SK-N-SH (cell line): ENCODE measurements at regions not wholly inside any gene's neighbourhood (a gene's known extent, or its start where the extent isn't known, plus 50 kb on each side); places are given as distances from the start of the nearest gene placed in this dataset.

Experiments used
- CTCF ChIA-PET: fragments of 300-600, 350-600 bp; formaldehyde crosslinking; extraction: SDS; loops from one replicate; lab custom pipeline; 2021; lab: Yijun Ruan, JAX
- POLR2A ChIA-PET: fragments of 350-600 bp; sonication (Branson Sonifier 250); formaldehyde crosslinking; extraction: SDS; loops from one replicate; lab custom pipeline; 2020; ENCODE audit warnings: antibody characterized with exemption, inconsistent platforms; lab: Yijun Ruan, JAX
- DNase-seq: peaks from one replicate; pipeline ENCODE4 v3.0.0; 2012
- H2AFZ ChIP-seq: fragments of 200-600 bp; sonication (generic); 2 replicates; pipeline ENCODE4 v1.8.1; 2016; ENCODE audit warnings: antibody characterized with exemption, mild to moderate bottlenecking, low read depth
- H3F3A ChIP-seq: fragments of 200-600 bp; sonication (generic); replicated peaks from 2 replicates; pipeline ENCODE3; 2016; ENCODE audit warnings: antibody characterized with exemption, mild to moderate bottlenecking; ENCODE audit not compliant: insufficient read depth
- H3K27ac ChIP-seq, 2 experiments: fragments of 200-500 bp in 1 of 2; fragments of 200-600 bp in 1 of 2; sonication (Bioruptor generic) in 1 of 2; sonication (generic), shearing (Covaris generic) in 1 of 2; 2 replicates each; pipeline versions ENCODE4 v1.5.1 to v1.6.1; 2014 to 2016; ENCODE audit warnings: low read depth in 2 of 2, inconsistent platforms in 1 of 2, low read length in 1 of 2, mild to moderate bottlenecking in 1 of 2, mixed read lengths in 1 of 2
- H3K27me3 ChIP-seq: fragments of 200-600 bp; sonication (generic), shearing (Covaris generic); 2 replicates; pipeline ENCODE4 v1.6.1; 2016; ENCODE audit warnings: mixed run types; ENCODE audit not compliant: insufficient read depth
- H3K36me3 ChIP-seq, 2 experiments: fragments of 200-500 bp in 1 of 2; fragments of 200-600 bp in 1 of 2; sonication (Bioruptor generic) in 1 of 2; sonication (generic) in 1 of 2; replicated peaks in 1 of 2; 2 replicates each; pipeline versions ENCODE3 to v1.5.1; 2014 to 2016; ENCODE audit warnings: low read length in 1 of 2, mild to moderate bottlenecking in 1 of 2; ENCODE audit not compliant: insufficient read depth in 2 of 2, control insufficient read depth in 1 of 2
- H3K4me1 ChIP-seq, 2 experiments: fragments of 200-500 bp in 1 of 2; fragments of 200-600 bp in 1 of 2; sonication (Bioruptor generic) in 1 of 2; sonication (generic), shearing (Covaris generic) in 1 of 2; 2 replicates each; pipeline versions ENCODE4 v1.5.1 to v1.6.1; 2014 to 2016; ENCODE audit warnings: low read depth in 1 of 2, low read length in 1 of 2, mixed run types in 1 of 2; ENCODE audit not compliant: insufficient read depth in 2 of 2, control insufficient read depth in 1 of 2
- H3K4me2 ChIP-seq: fragments of 200-600 bp; sonication (generic), shearing (Covaris generic); 2 replicates; pipeline ENCODE4 v1.6.1; 2017; ENCODE audit warnings: mixed run types
- H3K4me3 ChIP-seq, 2 experiments: fragments of 200-500 bp in 1 of 2; fragments of 200-600 bp in 1 of 2; sonication (Bioruptor generic) in 1 of 2; sonication (generic), shearing (Covaris generic) in 1 of 2; 2 replicates each; pipeline versions ENCODE4 v1.5.1 to v1.8.1; 2014 to 2016; ENCODE audit warnings: low read depth in 2 of 2, inconsistent platforms in 1 of 2, low read length in 1 of 2, mild to moderate bottlenecking in 1 of 2, mixed read lengths in 1 of 2, moderate library complexity in 1 of 2
- H3K79me2 ChIP-seq: fragments of 200-600 bp; sonication (generic); 2 replicates; pipeline ENCODE4 v1.8.1; 2017; ENCODE audit warnings: mild to moderate bottlenecking; ENCODE audit not compliant: insufficient read depth
- H3K9ac ChIP-seq: fragments of 200-600 bp; sonication (generic); 2 replicates; pipeline ENCODE4 v1.6.1; 2017; ENCODE audit warnings: mixed run types
- H3K9me2 ChIP-seq: fragments of 200-600 bp; sonication (generic); 2 replicates; pipeline ENCODE4 v1.6.1; 2017; ENCODE audit warnings: mixed run types
- H3K9me3 ChIP-seq: fragments of 200-600 bp; sonication (generic); 2 replicates; pipeline ENCODE4 v1.6.1; 2017; ENCODE audit warnings: mixed run types, mild to moderate bottlenecking, moderate library complexity
- H4K20me1 ChIP-seq: fragments of 200-600 bp; sonication (generic); 2 replicates; pipeline ENCODE4 v1.6.1; 2017; ENCODE audit warnings: mild to moderate bottlenecking, mixed run types; ENCODE audit not compliant: insufficient read depth
- FOSL2 ChIP-seq: IDR thresholded peaks from 2 replicates; pipeline ENCODE4 v1.4.0; 2012; ENCODE audit warnings: low read depth, mild to moderate bottlenecking, moderate library complexity, borderline replicate concordance
- FOXJ3 ChIP-seq: sonication (generic); formaldehyde crosslinking; IDR thresholded peaks from 2 replicates; pipeline ENCODE4 v1.5.1; 2020; ENCODE audit warnings: mild to moderate bottlenecking, missing genetic modification reagents
- FOXM1 ChIP-seq: IDR thresholded peaks from 2 replicates; pipeline ENCODE4 v1.4.0; 2012; ENCODE audit warnings: low read depth, mild to moderate bottlenecking
- GABPA ChIP-seq: IDR thresholded peaks from 2 replicates; pipeline ENCODE4 v1.4.0; 2012; ENCODE audit warnings: low read depth, mild to moderate bottlenecking
- GATA2 ChIP-seq: sonication (generic); formaldehyde crosslinking; IDR thresholded peaks from 2 replicates; pipeline ENCODE4 v1.5.0; 2020; ENCODE audit warnings: mild to moderate bottlenecking, missing genetic modification reagents
- MEF2A ChIP-seq: IDR thresholded peaks from 2 replicates; pipeline ENCODE4 v1.4.0; 2012; ENCODE audit warnings: low read depth, borderline replicate concordance
- MXI1 ChIP-seq: IDR thresholded peaks from 2 replicates; pipeline ENCODE4 v1.6.1; 2012; ENCODE audit warnings: mild to moderate bottlenecking, low read depth, low read length, improper control_type of control experiment
- NRF1 ChIP-seq: IDR thresholded peaks from 2 replicates; pipeline ENCODE4 v1.6.1; 2012; ENCODE audit warnings: low read depth, mild to moderate bottlenecking, low read length
- PBX3 ChIP-seq: IDR thresholded peaks from 2 replicates; pipeline ENCODE4; 2012
- RAD21 ChIP-seq: IDR thresholded peaks from 2 replicates; pipeline ENCODE4 v1.6.1; 2012; ENCODE audit warnings: mild to moderate bottlenecking, low read length
- TAF1 ChIP-seq: IDR thresholded peaks from 2 replicates; pipeline ENCODE4 v1.6.1; 2012; ENCODE audit warnings: low read depth, mild to moderate bottlenecking, low read length, moderate library complexity, borderline replicate concordance
- TEAD4 ChIP-seq: IDR thresholded peaks from 2 replicates; pipeline ENCODE4 v1.4.0; 2012; ENCODE audit warnings: mild to moderate bottlenecking, borderline replicate concordance; ENCODE audit not compliant: insufficient read depth
- WGBS: methylation state at CpG from one replicate; pipeline ENCODE4 v1.1.6; 2017; ENCODE audit warnings: low lambda C conversion rate; 5-methylcytosine and 5-hydroxymethylcytosine counted together
- TF ChIP-seq, protein P1 (sequence below): fragments of 150-350 bp; IDR thresholded peaks from 2 replicates; pipeline ENCODE4 v1.6.1; 2016; ENCODE audit warnings: mild to moderate bottlenecking, low read depth, low read length

- no peak overlapping the region for H3K27ac ChIP-seq
- H4K20me1 ChIP-seq = no peaks in the 10 kb centered on the region
- 9% methylated on average over 1 of the region's 1 CpG for WGBS
- no peaks in the 10 kb centered on the region for H3K9me3 ChIP-seq
- no peaks in the 10 kb centered on the region for H3K27me3 ChIP-seq
- H3K9ac ChIP-seq = no peak overlapping the region
- H3K79me2 ChIP-seq = no peaks in the 10 kb centered on the region
- no peak overlapping the region for H3K4me3 ChIP-seq
- no peaks in the 10 kb centered on the region for H3F3A ChIP-seq
- no peak overlapping the region for H3K4me2 ChIP-seq
- POLR2A ChIA-PET = no interaction called here
- H3K36me3 ChIP-seq = no peaks in the 10 kb centered on the region
- TF ChIP-seq NRF1 (no peak), PBX3 (no peak)
- TF ChIP-seq, all 33 proteins: peak for 0
- H3K4me1 ChIP-seq = no peaks in the 10 kb centered on the region
- DNase-seq = no peak
- CTCF ChIA-PET = interaction anchor here (2.3 kb wide), 1 partner anchor 9 kb away, joined by 6 read pairs; no protein-coding TSS in a partner anchor
- no peak overlapping the region for H2AFZ ChIP-seq
- no peaks in the 10 kb centered on the region for H3K9me2 ChIP-seq
Measured at GRCh38 chr12:91507754-91508153, 325.1 kb upstream of the DCN start.

- H3K4me2 ChIP-seq = no peak overlapping the region
- H3K9me2 ChIP-seq = no peaks in the 10 kb centered on the region
- H3K9ac ChIP-seq = no peak overlapping the region
- no peaks in the 10 kb centered on the region for H3K27me3 ChIP-seq
- 53% methylated on average over 2 of the region's 2 CpGs for WGBS
- POLR2A ChIA-PET = no interaction called here
- H4K20me1 ChIP-seq = no peaks in the 10 kb centered on the region
- no peak overlapping the region for H2AFZ ChIP-seq
- CTCF ChIA-PET = interaction anchor here (2.3 kb wide), 1 partner anchor 10 kb away, joined by 6 read pairs; no protein-coding TSS in a partner anchor
- H3K36me3 ChIP-seq = no peaks in the 10 kb centered on the region
- no peaks in the 10 kb centered on the region for H3K9me3 ChIP-seq
- no peaks in the 10 kb centered on the region for H3F3A ChIP-seq
- H3K4me1 ChIP-seq = no peaks in the 10 kb centered on the region
- H3K79me2 ChIP-seq = no peaks in the 10 kb centered on the region
- H3K4me3 ChIP-seq = no peak overlapping the region
- H3K27ac ChIP-seq = no peak overlapping the region
- DNase-seq = no peak
- TF ChIP-seq TEAD4 = no peak
- TF ChIP-seq RAD21 = no peak
Measured at GRCh38 chr12:91506452-91506851, 323.8 kb upstream of the DCN start.

DNA sequence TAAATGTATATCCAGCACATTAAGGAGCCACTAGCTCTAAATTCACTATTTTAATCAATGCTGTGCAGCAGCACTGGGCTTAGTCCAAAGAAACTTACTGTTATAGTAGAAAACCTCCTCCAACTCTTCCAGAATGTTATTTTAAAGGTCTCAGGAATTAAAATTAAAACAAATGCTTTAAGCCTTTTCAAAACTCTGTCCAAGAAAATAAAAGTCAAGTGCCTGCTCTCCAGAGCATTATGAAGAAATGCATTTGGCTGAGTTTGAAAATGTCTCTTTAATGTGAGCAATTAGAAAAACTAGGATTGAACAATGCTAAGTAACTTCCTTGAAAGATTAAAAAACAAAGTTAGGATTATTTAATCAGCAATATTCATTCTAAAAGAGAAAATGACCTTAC, 322.4 kb upstream of the DCN start:
- no peak for DNase-seq
- Histone ChIP-seq H3K4me3 (no peak overlapping the region), H2AFZ (no peak overlapping the region), H3K27me3 (no peaks in the 10 kb centered on the region), H3F3A (no peaks in the 10 kb centered on the region), H3K4me2 (no peak overlapping the region), H3K4me1 (no peaks in the 10 kb centered on the region), H3K36me3 (no peaks in the 10 kb centered on the region), H3K9me2 (no peaks in the 10 kb centered on the region), H4K20me1 (no peaks in the 10 kb centered on the region), H3K9me3 (no peaks in the 10 kb centered on the region), H3K9ac (no peak overlapping the region), H3K79me2 (no peaks in the 10 kb centered on the region), H3K27ac (no peak overlapping the region)
- TF ChIP-seq FOXM1 = no peak
- no peak for TF ChIP-seq MEF2A
- TF ChIP-seq, protein P1, sequence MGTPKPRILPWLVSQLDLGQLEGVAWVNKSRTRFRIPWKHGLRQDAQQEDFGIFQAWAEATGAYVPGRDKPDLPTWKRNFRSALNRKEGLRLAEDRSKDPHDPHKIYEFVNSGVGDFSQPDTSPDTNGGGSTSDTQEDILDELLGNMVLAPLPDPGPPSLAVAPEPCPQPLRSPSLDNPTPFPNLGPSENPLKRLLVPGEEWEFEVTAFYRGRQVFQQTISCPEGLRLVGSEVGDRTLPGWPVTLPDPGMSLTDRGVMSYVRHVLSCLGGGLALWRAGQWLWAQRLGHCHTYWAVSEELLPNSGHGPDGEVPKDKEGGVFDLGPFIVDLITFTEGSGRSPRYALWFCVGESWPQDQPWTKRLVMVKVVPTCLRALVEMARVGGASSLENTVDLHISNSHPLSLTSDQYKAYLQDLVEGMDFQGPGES = no peak
- no peak for TF ChIP-seq GABPA
- no peak for TF ChIP-seq FOXJ3
- TF ChIP-seq TEAD4 = no peak
- no peak for TF ChIP-seq FOSL2
- no peak for TF ChIP-seq MXI1
- no peak for TF ChIP-seq TAF1
- TF ChIP-seq GATA2 (CRISPR knock-in tag) = no peak
- POLR2A ChIA-PET = no interaction called here
- CTCF ChIA-PET = interaction anchor here (0.7 kb wide), 1 partner anchor 105 kb away, joined by 3 read pairs; no protein-coding TSS in a partner anchor
